Ovary (tissue), 3 donors: ENCODE measurements at regions not wholly inside any gene's neighbourhood (a gene's known extent, or its start where the extent isn't known, plus 50 kb on each side); places are given as distances from the start of the nearest gene placed in this dataset.

ENCODE experiments used
- CTCF ChIP-seq, 3 donors: fragments of 450-650 bp in 2 of 3; fragments of 200-600 bp in 1 of 3; IDR thresholded peaks; one replicate each; pipeline versions ENCODE4 v1.5.1 to v1.8.0; 2016 to 2022; ENCODE audit warnings: antibody characterized with exemption in 3 of 3, mild to moderate bottlenecking in 1 of 3
- EP300 ChIP-seq: sonication (generic); formaldehyde crosslinking; IDR thresholded peaks from one replicate; pipeline ENCODE4 v1.6.1; 2017; ENCODE audit warnings: antibody characterized with exemption
- POLR2A ChIP-seq: fragments of 450-650 bp; IDR thresholded peaks from one replicate; pipeline ENCODE4 v1.6.1; 2017; ENCODE audit warnings: antibody characterized with exemption, mild to moderate bottlenecking, moderate library complexity
- donor health status: DM: no; HTN: no; CAD: no.

- TF ChIP-seq CTCF (IDR thresholded peaks at IDR 0.05): no peak
- TF ChIP-seq POLR2A: no peak
- no peak for TF ChIP-seq EP300
Measured at GRCh38 chr2:217479566-217479965, 523.2 kb downstream of the TNS1 start.
